GM18907 (cell line): ENCODE measurements at regions not wholly inside any gene's neighbourhood (a gene's known extent, or its start where the extent isn't known, plus 50 kb on each side); places are given as distances from the start of the nearest gene placed in this dataset.
"Not testable (repeated sequence)": the region's sequence is repeated elsewhere in the genome, so short reads cannot be mapped to it uniquely, and the experiment has no call there.

Experiments used
- ATAC-seq: cut with Tn5 transposase; IDR thresholded peaks from one replicate; pipeline ENCODE4 v1.9.1; 2021; ENCODE audit warnings: mild to moderate bottlenecking, moderate library complexity; ENCODE audit not compliant: unreplicated experiment

DNA sequence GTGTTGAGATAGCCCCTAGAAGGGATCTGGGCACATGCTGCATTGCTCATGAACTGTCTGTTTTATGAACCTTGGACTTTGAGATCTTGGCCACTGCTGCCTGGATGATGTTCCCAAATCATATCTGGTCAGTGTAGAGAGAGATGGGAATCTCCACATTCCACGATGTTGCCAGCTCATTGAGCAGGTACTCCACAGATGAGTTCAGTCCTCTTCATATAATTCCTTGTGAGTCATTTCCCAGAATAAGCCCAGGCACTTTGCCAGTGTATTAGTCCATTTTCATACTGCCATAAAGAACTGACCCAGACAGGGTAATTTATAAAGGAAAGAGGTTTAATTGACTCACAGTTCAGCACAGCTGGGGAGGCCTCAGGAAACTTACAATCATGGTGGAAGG is 254.0 kb upstream of the RUNX1 start:
- no peak for ATAC-seq

DNA sequence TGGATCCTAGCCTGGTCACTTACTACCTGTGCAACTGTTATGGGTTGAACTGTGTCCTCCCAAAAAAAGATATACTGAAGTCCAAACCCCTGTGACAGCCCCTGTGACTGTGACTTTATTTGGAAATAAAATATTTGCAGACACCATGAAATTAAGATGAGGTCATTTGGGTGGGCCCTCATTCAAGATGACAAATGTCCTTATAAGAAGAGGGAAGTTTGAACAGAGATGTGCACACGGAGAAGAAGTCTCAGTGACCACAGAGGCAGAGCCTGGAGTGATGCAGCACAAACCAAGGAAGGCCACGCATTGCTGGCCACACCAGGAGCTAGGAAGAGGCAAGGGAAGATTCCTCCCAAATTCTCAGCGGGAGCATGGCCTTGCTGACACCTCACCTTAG is 249.7 kb upstream of the RUNX1 start:
- no peak for ATAC-seq

DNA sequence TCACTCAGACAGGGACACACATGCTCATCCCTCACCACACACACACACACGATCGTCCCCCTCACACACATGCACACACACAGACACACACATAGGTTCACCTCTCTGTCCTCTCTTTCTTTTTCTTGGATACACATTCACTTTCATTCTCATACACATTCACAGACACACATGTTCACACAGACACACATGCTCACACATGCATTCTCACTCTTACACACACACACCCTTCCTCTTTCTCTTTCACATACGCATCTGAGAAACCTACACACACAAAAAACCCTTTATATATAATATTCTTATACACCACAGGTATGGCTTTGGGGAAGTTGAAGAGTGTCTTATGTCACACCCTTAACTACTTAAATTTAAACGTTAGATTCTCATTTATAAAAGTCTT is 248.6 kb upstream of the RUNX1 start:
- no peak for ATAC-seq

DNA sequence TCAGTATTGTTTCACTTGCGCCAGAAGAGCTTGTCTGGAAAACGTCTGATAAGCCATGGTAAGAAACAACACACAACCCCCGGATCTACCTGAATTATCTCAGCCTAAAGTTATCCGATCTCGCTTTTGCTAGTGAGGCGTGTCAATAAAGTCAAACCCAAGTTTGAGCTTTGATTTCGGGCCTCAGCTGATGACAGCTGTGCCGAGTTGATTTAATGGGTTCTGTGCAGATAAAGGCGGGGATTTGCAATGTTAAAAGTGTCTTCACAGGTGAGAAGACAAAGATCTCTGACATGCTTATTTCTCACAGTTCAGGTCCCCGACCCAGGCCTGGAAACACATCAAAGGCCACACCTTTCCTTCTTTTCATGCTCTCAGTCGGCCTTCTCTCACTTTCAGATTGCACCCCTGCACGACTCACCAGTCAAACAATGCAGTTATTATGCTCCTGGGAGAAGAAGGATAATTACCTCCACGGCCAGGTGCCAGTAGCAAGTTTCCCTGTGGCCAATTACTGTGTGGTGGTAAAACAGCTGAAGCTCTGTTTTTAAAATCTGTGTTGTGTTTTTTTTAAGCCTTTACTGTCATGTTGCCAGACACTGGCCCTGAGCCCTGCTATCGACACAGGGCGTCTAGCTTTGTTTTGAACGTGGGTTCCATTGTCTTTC is 245.3 kb upstream of the RUNX1 start:
- ATAC-seq: no peak

DNA sequence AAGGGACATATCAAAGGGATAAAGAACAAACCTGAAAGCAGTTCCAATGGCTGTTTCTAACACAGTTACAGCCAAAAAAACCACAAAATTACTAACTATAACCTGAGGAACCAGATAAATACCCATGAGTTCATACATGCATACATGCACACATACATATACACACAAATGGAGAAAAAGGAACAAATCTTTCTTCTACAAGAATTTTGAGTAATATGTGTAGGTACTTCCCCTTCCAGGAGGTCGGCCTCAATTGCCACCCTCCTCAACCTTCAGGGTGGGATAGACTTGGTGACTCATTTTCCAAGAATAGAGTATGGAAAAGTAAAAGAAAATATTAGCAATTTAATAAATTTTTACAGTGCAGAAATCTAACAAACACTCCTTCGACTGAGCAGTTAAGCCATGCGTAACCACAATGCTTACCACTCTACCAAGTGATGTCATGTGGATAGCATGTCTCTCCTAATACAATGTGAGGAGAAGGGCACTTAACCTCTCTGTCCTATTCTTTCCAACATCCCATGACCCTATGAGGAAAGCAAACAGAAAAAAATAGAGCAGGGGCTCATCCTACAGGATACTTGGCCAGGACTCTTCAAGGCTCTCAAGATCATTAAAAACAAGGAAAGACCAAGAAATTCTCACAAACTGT is 243.0 kb upstream of the RUNX1 start:
- ATAC-seq: no peak

DNA sequence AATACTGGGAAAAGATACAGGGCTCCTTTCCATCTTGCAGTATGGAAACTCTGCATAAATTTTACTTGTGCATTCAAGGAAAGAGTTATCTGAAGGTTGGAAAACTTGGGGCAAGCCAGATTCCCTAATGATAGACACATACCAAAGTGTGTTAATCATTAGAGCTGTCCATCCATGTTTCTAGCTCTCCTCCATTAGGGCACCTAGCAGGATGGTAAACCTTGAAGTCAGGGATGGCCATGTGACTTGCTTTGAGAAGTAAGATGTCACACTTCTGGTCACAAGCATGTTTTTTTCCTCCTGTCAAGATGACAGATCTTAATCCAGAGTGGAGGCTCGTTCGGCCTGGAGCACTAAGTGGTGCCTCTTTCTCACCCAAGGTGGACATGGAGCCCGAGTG is 241.9 kb upstream of the RUNX1 start:
- no peak for ATAC-seq

DNA sequence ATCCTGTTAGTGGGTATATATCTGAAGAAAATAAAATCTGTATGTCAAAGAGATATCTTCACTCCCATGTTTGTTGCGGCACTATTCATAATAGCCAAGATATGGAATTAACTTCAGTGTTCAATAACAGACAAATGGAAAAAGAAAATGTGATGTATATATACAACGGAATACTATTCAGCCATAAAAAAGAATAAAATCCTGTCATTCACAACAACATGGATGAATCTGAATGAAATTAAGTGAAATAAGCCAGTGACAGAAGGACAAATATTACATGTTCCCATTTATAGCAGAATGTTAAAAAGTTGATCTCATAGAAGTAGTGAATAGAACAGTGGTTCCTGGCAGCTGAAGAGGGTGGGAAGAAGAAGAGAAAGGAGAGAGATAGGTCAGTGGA is 239.1 kb upstream of the RUNX1 start:
- no peak for ATAC-seq

DNA sequence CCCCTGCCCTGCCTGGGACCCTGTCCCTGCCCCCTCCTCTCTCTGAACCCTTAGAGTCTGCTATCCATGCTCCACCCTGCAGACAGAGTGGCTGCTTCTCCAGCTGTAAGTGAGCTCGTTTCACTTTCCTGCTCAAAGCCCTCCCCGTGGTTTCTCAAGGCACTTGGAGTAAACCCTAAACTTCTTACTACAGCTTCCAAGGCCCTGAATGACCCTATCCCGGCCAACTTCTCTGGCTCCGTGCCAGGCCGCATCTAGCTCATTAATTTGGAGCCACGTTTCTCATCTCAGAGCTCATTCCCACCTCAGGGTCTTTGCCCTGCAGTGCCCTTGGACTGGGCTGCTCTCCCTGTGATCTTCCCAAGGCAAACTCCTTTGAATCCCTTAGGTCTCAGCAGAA is 235.1 kb upstream of the RUNX1 start:
- no peak for ATAC-seq

DNA sequence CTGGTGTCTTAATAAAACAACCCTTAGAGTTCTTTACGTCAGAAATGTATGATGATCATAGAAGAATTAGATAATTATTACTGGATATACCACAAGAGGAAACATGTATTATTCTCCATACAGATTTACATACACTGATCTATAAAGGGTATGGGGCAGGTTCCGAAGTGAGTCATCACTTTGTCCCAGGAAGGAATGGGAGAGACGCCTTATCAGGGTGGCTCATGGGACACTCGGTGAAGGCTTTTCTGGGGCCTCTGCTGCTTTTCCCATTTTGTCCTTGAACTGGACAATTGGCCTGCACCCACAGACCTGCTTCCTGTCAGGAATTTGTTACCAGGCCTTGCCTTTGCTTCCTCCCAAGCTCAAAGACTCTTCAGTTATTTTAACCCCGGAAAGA is 233.8 kb upstream of the RUNX1 start:
- no peak for ATAC-seq

DNA sequence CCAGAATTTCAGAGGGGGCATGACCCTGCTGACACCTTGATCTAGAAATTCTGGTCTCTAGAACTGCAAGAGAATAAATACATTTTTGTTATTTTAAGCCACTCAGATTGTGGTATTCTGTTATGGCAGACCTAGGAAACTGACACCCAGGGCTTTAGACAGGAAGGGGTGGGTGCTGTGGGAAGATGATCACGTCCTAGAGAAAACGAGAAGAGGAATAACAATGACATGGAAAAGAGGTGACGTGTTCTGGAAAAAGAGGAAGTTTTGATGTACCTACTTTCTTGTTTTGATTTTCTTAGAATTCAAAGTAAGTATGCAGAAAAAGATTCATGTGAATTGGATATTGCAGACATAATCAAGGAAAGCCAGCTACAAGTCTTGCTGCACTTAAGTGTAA is 232.9 kb upstream of the RUNX1 start:
- no peak for ATAC-seq

DNA sequence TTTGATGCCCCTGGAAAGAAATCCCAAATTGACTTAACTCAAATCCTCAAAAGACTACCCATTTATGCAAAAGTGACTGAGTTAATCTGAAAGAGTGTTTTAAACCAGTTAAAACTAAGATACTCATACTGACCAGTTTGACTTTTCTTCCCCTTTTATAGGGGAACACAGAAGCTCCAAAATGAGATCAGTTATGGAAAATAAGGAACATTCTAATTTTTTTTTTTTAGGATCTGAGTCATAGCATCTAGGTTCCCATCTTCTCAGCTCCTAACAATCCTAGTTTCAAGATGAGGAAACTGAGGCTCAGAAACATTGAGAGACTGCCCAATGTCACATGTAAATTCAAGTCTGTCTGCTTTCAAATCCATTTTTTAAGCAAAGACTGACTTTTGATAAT is 231.1 kb upstream of the RUNX1 start:
- ATAC-seq: no peak

DNA sequence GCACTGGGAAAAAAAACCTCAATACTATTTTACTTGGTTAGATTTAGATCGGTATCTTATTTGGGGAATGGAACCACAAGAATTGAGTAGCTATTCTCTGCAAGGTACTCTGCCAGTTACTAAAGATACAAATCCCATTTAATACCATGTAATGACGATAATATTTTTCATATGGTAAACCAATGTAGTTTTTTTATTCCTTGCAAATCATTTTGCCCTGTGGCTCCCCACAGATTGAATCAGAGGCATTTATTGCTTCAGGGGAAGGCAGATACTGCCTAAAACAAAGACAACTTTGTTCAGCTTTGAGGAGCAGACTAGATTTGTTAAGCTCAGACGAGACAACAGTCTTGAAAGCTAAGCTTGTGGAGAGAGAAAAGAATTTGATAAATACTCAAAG is 226.7 kb upstream of the RUNX1 start:
- ATAC-seq: no peak

DNA sequence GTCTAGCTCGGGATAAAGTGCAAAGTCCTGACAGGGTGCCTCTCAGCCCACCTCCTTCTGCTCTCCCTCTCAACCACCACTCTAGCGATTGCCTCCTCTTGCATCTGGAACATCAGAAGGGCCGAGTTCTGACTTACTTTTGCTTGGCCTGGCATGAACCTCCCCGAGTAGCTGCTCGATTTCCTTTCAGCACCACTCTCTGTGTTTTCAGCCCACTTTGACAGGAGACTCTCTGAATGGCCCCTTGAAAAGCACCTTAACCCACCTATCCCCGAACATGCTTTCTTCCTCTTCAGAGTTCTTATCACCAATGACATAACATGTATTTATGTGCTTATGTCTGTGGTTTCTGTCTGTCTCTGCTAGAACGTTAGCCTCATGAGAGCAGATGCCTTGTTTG is 225.8 kb upstream of the RUNX1 start:
- no peak for ATAC-seq

DNA sequence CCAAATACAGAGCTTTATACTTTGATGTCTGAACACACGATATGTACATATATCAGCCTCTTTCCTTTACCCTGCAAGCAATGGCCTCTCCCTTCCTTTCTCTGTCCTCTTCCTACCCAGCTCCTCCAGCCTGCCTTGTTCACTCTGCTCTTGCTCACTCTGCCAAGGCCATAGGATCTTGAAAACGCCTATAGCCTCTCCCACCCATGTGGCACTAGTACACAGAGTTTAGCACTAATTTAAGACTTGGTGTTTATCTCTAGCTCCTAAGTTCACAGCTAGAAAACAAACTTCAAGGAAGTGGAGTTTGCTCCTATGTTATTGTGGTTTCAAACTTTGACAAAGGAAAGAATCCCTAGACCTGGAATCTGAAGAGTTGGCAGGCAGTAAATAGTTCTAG is 225.0 kb upstream of the RUNX1 start:
- no peak for ATAC-seq

DNA sequence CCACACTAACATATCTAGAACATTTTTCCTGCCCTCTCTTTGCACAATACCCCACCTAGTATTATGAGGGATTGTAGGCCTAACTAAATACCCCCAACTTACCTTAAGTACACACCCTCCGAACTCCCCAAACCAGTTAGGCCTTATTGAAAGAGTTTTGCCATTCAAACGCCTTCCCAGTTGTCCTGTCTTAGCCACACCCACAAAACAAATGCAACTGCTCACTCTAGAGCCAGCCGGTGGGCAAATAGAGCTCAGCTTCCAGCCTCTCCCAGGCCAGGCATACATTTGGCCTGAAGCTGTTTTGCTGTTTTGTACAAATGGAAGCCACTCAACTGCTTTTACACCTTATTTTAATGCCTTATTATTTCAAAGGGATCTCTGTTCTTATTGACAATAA is 224.2 kb upstream of the RUNX1 start:
- ATAC-seq: no peak

DNA sequence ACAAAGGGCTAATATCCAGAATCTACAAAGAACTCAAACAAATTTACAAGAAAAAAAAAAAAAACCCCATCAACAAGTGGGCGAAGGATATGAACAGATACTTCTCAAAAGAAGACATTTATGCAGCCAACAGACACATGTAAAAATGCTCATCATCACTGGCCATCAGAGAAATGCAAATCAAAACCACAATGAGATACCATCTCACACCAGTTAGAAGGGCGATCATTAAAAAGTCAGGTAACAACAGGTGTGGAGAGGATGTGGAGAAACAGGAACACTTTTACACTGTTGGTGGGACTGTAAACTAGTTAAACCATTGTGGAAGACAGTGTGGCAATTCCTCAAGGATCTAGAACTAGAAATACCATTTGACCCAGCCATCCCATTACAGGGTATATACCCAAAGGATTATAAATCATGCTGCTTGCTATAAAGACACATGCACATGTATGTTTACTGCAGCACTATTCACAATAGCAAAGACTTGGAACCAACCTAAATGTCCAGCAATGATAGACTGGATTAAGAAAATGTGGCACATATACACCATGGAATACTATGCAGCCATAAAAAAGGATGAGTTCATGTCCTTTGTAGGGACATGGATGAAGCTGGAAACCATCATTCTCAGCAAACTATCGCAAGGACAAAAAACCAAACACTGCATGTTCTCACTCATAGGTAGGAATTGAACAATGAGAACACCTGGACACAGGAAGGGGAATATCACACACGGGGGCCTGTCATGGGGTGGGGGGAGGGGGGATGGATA is 222.4 kb upstream of the RUNX1 start:
- ATAC-seq: not testable (repeated sequence)

DNA sequence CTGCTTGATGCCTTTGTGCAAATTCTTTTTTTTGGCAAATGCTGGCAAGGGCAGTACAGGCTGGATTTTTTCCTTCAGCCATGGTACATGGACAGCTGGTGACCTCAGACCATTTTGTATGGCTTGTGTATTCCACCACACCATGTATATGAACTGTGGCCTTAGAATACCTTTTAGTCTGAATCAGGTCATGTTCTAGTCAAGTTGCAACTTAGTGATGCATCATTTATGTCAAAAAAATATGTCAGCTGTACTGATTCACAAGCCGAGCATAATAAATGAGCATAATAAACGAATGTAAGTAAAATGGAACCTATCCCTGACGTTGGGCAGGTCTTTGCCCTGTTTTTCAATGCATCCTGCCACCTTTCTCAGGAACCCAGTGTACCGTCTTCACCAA is 219.7 kb upstream of the RUNX1 start:
- no peak for ATAC-seq

DNA sequence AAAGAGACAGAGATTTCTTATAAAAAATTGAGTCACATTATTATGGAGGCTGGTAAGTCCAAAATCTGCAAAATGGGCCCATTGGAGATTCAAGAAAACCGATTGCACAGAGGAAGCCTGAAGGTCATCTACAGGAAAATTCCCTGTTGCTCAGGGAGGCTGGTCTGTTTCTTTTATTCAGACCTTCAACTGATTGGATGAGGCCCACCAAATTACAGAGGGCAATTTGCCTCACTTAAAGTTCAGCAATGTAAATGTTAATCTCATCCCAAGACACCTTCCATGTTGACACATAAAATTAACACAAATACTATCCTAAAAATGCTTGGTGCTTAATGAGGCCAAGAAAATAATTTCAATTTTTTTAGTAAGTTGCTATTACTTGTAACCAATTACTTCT is 219.2 kb upstream of the RUNX1 start:
- ATAC-seq: no peak

DNA sequence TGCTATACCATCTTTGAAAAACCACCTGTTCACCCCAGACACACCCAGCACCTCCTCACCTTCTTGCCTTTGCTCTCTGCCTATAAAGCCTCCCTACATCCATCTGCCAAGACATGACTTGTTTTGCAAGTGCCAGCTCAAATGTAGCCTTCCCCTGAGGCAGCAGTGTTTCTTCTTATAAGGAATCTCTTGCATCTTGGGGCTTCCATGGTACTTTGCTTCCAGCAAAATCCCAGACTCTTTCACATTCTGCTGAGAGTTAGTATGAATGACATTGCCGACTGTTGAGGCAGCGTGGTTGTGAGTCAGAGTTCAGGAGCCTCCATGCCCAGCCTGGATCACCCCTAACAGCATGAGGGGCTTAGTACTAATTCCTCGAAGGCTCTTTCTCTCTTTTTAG is 217.4 kb upstream of the RUNX1 start:
- ATAC-seq: no peak

DNA sequence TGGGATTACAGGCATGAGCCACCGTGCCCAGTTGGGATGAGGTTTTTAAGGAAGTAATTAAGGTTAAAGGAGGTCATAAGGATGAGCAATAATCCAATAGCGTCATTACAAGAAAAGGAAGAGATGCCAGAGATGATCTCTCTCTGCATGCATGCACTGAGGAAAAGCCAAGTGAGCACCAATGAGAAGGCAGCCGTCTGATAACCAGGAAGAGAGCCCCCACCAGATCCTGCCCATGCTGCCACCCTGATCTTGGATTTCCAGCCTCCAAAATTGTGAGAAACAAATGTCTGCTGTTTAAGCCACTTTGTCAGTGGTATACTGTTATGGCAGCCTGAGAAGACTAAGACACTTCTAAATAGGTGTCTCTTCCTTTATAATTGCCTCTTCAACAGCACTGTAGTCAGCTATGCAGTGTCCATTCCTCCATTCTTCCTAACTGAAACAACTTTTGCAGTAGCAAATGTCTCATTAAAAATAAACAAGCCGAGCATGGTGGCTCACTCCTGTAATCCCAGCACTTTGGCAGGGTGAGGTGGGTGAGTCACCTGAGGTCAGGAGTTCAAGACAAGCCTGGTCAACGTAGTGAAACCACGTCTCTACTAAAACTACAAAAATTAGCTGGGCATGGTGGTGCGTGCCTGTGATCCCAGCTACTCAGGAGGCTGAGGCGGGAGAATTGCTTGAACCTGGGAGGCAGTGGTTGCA is 216.2 kb upstream of the RUNX1 start:
- no peak for ATAC-seq

DNA sequence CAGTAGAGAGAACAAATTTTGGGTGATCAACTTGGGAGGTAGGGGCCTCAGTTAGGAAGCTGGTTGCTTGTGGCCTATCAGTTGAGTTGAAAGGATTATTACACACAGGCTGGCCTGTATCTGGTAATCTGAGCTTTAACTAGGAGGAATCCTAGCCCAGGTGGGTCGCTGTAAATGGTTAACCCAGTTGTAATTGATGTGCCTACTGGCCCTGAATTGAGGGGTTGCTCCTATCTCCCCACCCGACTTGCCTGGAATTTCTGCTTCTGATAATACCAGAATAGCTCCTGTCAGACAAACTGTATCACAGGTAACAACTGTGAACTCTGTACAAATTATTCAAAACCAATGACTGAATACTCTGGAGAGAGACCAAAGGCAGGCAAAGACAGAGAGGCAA is 210.4 kb upstream of the RUNX1 start:
- no peak for ATAC-seq

DNA sequence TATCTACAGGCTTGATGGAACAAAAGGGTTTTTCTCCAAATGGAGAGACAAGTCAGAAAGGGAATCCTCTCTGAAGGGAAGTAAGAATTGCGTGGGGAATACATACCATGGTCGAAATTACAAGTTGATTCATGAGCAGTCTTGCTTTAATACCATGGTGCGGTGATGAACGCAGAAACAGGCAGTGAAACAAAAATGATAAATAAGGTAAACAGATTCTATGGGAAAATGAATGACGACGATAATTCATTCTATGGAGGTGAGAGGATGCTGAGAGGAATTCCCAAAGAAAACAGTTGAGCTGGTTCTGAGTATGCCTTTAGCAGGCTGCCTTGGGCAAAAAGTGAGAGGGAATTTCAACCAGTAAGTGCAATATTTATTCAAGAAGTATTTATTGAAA is 209.4 kb upstream of the RUNX1 start:
- ATAC-seq: no peak
